ENCODE measurements at regions not wholly inside any gene's neighbourhood (a gene's known extent, or its start where the extent isn't known, plus 50 kb on each side); places are given as distances from the start of the nearest gene placed in this dataset.
A peak's percentile ranks its signal among the peaks of the same experiment; 100 is the strongest.

DNA sequence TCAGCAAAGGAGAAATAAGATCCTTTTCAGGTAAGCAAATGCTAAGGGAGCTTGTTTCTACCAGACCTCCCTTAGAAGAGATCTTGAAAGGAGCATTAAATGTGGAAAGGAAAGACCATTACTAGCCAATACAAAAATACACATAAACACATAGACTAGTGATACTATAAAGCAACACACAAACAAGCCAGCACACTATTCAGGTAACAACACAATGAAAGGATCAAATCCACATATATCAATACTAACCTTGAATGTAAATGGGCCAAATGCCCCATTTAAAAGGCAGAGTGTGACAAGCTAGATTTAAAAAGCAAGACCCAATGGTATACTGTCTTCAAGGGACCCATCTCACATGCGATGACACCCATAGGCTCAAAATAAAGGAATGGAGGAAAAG is 317.6 kb downstream of the TBL1XR1 start:
- no peak for DNase-seq
- Histone ChIP-seq H3K4me3 (ENCODE audit: low read depth in 1 of 2, low read length in 2 of 2) (no peak overlapping the region), H2AFZ (ENCODE audit: low read depth, low read length) (no peak overlapping the region), H3K36me3 (ENCODE audit: insufficient read depth, low read length) (no peaks in the 10 kb centered on the region), H3K79me2 (ENCODE audit: insufficient read depth, low read length) (no peaks in the 10 kb centered on the region), H4K20me1 (ENCODE audit: insufficient read depth, low read length) (no peaks in the 10 kb centered on the region), H3K4me2 (ENCODE audit: insufficient read depth, low read length) (no peak overlapping the region), H3K4me1 (ENCODE audit: insufficient read depth, low read length) (no peaks in the 10 kb centered on the region), H3K9me3 (ENCODE audit: insufficient read depth, low read length, severe bottlenecking) (peaks cover 5% of the 10 kb centered on the region), H3K9ac (ENCODE audit: low read depth, low read length) (no peak overlapping the region), H3K27me3 (ENCODE audit: insufficient read depth, low read length, poor library complexity) (no peaks in the 10 kb centered on the region), H3K27ac (ENCODE audit: low read length) (no peak overlapping the region)
- no peak for TF ChIP-seq EZH2 (IDR thresholded peaks at IDR 0.05; ENCODE audit: borderline replicate concordance, low read depth, low read length, severe bottlenecking)
- TF ChIP-seq CTCF (IDR thresholded peaks at IDR 0.05; ENCODE audit: borderline replicate concordance, extremely low read depth, low read length, poor library complexity, severe bottlenecking): no peak
- ATAC-seq (ENCODE audit: insufficient read depth, low read depth): no peak

DNA sequence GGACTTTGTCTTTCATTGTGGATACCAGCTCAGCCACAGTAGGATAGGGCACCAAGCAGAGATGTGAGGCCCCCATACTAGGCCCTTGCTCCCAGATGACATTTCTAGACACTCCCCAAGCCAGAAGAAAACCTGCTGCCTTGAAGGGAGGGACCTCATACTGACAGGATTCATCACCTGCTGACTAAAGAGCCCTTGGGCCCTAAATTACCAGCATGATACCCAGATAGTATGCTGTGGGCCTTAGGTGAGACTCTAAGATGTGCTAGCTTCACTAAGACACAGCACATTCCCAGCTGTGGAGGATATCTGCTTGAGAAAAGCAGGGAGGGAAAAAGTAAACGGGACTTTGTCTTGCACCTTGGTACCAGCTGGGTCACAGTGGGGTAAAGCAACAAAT is 324.0 kb downstream of the TBL1XR1 start:
- TF ChIP-seq EZH2 (IDR thresholded peaks at IDR 0.05; ENCODE audit: borderline replicate concordance, low read depth, low read length, severe bottlenecking) (no peak), CTCF (IDR thresholded peaks at IDR 0.05; ENCODE audit: borderline replicate concordance, extremely low read depth, low read length, poor library complexity, severe bottlenecking) (no peak)
- Histone ChIP-seq H3K36me3 (ENCODE audit: insufficient read depth, low read length) (no peaks in the 10 kb centered on the region), H3K4me2 (ENCODE audit: insufficient read depth, low read length) (no peak overlapping the region), H3K27ac (ENCODE audit: low read length) (no peak overlapping the region), H3K27me3 (ENCODE audit: insufficient read depth, low read length, poor library complexity) (no peaks in the 10 kb centered on the region), H3K4me1 (ENCODE audit: insufficient read depth, low read length) (no peaks in the 10 kb centered on the region), H2AFZ (ENCODE audit: low read depth, low read length) (no peak overlapping the region), H3K9ac (ENCODE audit: low read depth, low read length) (no peak overlapping the region), H3K4me3 (ENCODE audit: low read depth in 1 of 2, low read length in 2 of 2) (no peak overlapping the region), H3K9me3 (ENCODE audit: insufficient read depth, low read length, severe bottlenecking) (peaks cover 5% of the 10 kb centered on the region), H4K20me1 (ENCODE audit: insufficient read depth, low read length) (no peaks in the 10 kb centered on the region), H3K79me2 (ENCODE audit: insufficient read depth, low read length) (no peaks in the 10 kb centered on the region)
- no peak for DNase-seq
- ATAC-seq (ENCODE audit: insufficient read depth, low read depth): no peak

DNA sequence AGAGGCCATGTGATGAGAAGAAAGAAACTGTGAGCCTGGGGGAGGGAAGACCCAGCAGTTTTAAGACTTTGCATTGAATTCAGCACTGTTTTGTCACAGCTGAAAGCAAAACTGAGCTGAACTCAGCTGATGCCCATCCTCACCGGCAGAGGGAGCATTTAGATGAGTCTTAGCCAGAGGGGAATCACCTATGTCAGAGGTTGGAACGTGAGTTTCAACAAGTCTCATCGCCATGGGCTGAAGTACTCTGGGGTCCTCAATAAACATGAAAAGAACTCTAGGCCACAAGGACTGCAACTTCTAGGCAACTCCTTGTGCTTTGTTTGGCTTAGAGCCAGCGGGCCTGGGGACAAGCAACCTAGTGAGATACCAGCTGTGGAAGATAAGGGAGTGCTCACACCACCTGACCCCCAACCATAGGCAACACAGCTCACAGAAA is 324.5 kb downstream of the TBL1XR1 start:
- Histone ChIP-seq H3K79me2 (ENCODE audit: insufficient read depth, low read length) (no peaks in the 10 kb centered on the region), H3K4me2 (ENCODE audit: insufficient read depth, low read length) (no peak overlapping the region), H3K9ac (ENCODE audit: low read depth, low read length) (no peak overlapping the region), H4K20me1 (ENCODE audit: insufficient read depth, low read length) (no peaks in the 10 kb centered on the region), H3K27me3 (ENCODE audit: insufficient read depth, low read length, poor library complexity) (no peaks in the 10 kb centered on the region), H3K4me1 (ENCODE audit: insufficient read depth, low read length) (no peaks in the 10 kb centered on the region), H2AFZ (ENCODE audit: low read depth, low read length) (peak overlapping the region; percentile 46; the same call in 1 of the 2 replicates), H3K9me3 (ENCODE audit: insufficient read depth, low read length, severe bottlenecking) (peaks cover 5% of the 10 kb centered on the region), H3K36me3 (ENCODE audit: insufficient read depth, low read length) (no peaks in the 10 kb centered on the region), H3K4me3 (ENCODE audit: low read depth in 1 of 2, low read length in 2 of 2) (no peak overlapping the region), H3K27ac (ENCODE audit: low read length) (no peak overlapping the region)
- DNase-seq (peak; percentile 56), ATAC-seq (ENCODE audit: insufficient read depth, low read depth) (peak; percentile 88)
- TF ChIP-seq CTCF (IDR thresholded peaks at IDR 0.05; ENCODE audit: borderline replicate concordance, extremely low read depth, low read length, poor library complexity, severe bottlenecking) (peak; percentile 82), EZH2 (IDR thresholded peaks at IDR 0.05; ENCODE audit: borderline replicate concordance, low read depth, low read length, severe bottlenecking) (no peak)

GRCh38 chr3:176870451-176870850 is 326.8 kb downstream of the TBL1XR1 start:
- Histone ChIP-seq H3K9me3 (ENCODE audit: insufficient read depth, low read length, severe bottlenecking) (no peaks in the 10 kb centered on the region), H4K20me1 (ENCODE audit: insufficient read depth, low read length) (no peaks in the 10 kb centered on the region), H3K4me3 (ENCODE audit: low read depth in 1 of 2, low read length in 2 of 2) (no peak overlapping the region), H3K27ac (ENCODE audit: low read length) (no peak overlapping the region), H3K79me2 (ENCODE audit: insufficient read depth, low read length) (no peaks in the 10 kb centered on the region), H3K4me2 (ENCODE audit: insufficient read depth, low read length) (no peak overlapping the region), H3K9ac (ENCODE audit: low read depth, low read length) (no peak overlapping the region), H3K36me3 (ENCODE audit: insufficient read depth, low read length) (no peaks in the 10 kb centered on the region), H3K4me1 (ENCODE audit: insufficient read depth, low read length) (no peaks in the 10 kb centered on the region), H3K27me3 (ENCODE audit: insufficient read depth, low read length, poor library complexity) (no peaks in the 10 kb centered on the region), H2AFZ (ENCODE audit: low read depth, low read length) (no peak overlapping the region)
- no peak for ATAC-seq (ENCODE audit: insufficient read depth, low read depth)
- no peak for DNase-seq
- TF ChIP-seq CTCF (IDR thresholded peaks at IDR 0.05; ENCODE audit: borderline replicate concordance, extremely low read depth, low read length, poor library complexity, severe bottlenecking) (no peak), EZH2 (IDR thresholded peaks at IDR 0.05; ENCODE audit: borderline replicate concordance, low read depth, low read length, severe bottlenecking) (no peak)
